PC-3 (cell line): ENCODE measurements at regions not wholly inside any gene's neighbourhood (a gene's known extent, or its start where the extent isn't known, plus 50 kb on each side); places are given as distances from the start of the nearest gene placed in this dataset.

Source experiments
- CTCF ChIP-seq: fragments of 300-600 bp; sonication (generic); conservative IDR thresholded peaks from 2 replicates; pipeline ENCODE4 v1.5.1; 2017; ENCODE audit warnings: antibody characterized with exemption, low read depth, mild to moderate bottlenecking, low read length
- EZH2 ChIP-seq: fragments of 300-600 bp; sonication (generic); IDR thresholded peaks from one replicate; pipeline ENCODE4 v1.6.1; 2017; ENCODE audit warnings: antibody characterized with exemption, mild to moderate bottlenecking, low read length; ENCODE audit not compliant: unreplicated experiment

DNA sequence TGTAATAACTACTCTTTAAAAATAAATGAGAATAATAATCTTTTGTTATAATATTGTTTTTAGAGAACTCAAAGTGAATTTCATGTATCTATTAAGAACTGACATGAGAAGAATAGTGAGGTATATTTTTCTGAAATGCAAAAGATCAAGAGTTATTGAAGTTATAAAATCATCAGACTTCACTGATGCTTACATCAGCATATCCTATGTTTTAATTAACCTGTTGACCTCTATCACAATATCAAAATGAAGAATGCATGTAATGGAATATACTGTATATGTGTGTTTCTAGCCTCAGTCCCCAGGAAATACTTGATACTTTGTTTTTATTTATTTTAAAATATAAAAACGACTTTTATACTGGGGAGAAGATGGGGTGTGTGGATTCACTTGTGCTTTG is 533.1 kb downstream of the KCTD16 start:
- no peak for TF ChIP-seq CTCF
- TF ChIP-seq EZH2: no peak
